T-helper 2 cell treated with Interferon-gamma antibody and Interleukin-4, amounts not matched to agents 100 ng/mL and 5 ng/mL, for 36 hours (primary cell): ENCODE measurements at regions not wholly inside any gene's neighbourhood (a gene's known extent, or its start where the extent isn't known, plus 50 kb on each side); places are given as distances from the start of the nearest gene placed in this dataset.

Source experiments
- intact Hi-C: fragments of 100-400 bp; cut with micrococcal nuclease; formaldehyde crosslinking; loops from one replicate; pipeline ENCODE4 v1.15.1; 2023

DNA sequence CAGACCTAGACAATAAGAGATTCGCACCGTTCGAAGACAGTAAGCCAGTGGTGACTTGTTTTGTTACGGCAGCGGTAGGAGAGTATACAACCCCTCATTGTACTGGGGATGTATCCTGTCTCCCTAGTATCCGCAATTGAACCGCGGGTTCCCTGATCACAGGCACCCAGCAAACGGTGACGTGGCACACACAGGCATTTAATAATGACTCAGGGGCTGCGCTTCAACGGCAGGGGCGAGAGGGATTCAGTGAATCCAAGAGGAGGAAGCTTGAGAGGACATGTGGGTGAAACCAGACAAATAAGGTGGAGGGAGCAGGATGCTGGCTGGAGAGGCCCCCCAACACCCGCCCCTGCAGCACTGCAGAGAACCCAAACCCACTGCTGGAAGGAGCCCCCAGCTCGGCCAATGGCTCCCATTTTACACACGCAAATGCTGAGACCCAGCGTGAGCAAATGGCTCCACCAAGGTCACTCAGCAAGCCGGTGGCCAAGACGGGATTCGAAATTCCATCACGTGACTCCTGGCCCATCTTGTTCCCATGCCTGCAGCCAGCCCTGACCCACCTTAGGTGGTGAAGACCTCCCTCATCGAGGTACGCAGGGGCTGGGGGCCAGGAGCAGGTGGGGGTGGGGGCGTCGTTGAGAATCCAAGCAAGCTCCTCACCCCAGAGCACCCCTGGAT lies 149.9 kb downstream of the SYF2 start:
- intact Hi-C loops = no loop called here

DNA sequence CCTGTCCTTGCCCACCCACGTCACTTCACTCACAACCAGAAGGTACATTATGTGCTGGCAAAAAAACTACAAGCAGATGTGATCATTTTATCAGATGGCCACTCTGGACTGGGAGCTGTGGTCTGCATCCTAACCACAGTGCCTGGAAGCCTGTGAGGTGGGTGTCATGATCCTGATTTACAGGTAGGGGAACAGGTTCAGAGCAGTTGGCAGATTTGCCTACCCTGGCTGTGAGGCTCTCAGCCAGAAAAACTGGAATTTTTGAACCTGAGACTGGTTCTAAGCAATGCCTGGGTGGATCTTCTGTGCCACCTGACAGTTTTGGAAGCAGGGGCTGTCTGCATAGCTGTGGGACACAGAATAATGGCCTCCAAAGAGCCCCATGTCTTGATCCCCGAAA lies 150.8 kb downstream of the SYF2 start:
- intact Hi-C loops = no loop called here

DNA sequence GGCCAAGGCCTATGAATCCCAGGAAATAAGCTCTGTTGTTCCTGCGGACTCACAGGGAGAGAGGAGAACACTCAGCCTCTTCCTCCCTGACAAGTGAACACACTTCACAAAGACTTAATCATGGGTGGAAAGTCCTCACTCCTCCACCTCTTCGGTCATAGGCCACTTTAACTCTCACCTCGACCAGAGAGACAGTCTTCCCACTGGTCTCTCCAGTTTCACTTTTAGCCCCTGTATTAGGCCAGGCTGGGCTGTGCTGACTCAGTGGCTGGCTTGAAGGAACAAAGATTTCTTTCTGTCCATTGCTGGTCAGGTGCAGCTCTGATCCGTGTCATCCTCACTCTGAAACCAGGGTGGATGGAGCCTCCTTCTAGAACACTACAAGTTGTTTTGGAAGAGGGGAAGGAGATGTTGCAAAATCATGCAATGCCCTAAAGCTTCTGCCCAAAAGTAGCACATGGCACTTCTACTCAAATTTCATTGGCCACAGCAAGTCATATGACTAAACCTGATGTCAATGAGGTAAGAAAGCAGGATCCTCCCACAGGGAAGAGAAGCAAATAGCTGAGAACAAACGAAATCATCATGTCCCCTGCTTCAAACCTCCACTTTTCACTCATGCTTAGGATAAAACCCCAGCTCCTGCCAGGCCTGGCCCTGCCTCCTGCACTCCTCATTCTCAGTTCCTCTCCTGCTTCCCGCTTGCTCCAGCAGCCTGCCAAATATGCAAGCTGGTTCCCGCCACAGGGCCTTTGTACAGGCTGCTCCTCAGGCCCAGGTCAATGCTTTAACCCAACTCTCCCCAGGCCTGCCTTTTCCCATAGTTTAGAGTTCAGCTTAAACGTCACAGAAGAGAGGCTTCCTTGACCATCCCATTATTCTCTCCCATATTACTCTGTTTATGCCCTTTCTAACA lies 150.5 kb upstream of the RUNX3 start:
- intact Hi-C loops = no loop called here

DNA sequence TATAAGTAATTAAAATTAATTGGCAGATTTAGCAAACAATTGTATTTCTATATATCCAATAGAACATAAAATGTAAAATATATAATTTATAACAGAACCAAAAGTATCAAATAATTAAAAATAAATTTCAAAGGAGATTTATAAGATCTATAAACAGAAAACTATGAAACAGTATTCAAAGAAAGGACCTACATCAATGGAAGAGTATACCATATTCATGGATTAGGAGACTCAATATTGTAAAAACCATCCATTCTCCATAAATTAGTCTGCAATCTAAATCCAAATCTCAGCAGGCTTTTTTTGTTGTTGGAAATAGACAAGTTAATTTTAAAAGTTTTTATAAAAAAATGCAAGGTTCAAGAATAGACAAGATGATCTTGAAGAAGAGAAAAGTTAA lies 149.0 kb upstream of the RUNX3 start:
- intact Hi-C loops = no loop called here

DNA sequence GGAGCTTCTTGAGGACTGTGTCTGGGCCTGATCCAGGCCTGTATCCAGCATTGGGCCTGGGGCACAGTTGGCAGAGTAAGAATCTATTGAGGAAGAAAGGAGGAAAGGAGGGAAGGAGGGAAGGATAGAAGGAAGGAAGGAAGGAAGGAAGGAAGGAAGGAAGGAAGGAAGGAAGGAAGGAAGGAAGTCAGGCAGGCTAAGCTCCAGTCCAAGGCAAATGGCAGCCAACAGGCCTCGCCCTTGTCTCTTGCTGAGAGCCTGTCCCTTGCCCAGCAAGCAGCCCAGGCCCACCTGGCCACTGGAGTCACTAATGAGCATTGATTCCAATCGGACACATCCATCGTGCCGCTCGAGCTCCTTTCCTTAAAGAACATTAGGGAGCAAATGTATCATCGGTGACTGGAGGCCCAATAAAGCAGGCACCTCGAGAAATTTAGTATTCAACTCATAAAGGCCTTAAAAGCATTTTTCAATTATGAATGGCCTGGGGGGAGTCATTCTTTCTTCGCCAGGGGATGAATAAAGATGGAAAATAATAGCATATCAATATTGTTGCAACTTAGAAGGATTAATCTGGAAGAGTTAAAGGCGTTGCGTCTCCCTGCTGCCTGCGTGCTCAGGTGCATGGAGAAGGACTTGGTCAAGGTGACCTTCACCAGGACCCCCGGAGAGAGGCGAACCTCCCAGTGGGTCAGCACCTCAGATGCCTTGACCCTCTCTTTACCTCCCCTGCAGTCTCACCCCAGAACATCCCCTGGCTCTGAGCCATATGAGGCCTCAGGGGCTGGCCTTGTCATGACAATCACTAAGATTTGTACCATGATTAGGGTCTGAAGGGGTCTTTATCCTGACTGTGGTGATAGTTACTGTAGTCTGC lies 144.5 kb upstream of the RUNX3 start:
- intact Hi-C loops = no loop called here

DNA sequence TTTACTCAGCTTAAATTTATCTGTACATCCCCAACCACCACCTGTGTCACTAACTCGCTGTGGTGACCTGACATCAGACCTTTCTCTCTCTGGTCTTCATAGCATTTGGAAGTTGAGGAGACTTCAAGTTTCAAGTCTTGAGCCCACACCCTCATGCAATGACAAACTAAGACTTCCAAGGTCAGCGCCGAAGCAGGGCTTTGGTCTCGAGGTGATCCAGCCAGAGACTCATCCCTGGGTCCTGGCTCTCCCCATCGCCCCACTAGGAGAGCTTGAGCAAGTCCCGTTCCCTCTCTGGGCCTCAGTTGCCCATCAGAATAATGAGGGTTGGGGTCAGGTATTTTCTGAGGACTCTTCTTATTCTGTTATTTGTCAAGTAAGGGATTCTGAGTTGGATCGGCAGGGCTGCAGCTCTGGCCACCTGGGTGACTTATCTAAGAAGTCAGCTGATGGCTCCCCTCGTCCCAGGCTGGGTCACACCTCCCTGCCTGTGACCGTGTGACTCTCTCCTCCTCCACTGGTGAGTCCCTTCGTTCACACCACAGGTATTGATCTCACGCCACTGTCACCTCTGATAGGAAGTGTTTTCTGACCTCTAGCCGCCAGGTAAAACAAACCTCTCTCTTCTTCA lies 143.7 kb upstream of the RUNX3 start:
- intact Hi-C loops = no loop called here

DNA sequence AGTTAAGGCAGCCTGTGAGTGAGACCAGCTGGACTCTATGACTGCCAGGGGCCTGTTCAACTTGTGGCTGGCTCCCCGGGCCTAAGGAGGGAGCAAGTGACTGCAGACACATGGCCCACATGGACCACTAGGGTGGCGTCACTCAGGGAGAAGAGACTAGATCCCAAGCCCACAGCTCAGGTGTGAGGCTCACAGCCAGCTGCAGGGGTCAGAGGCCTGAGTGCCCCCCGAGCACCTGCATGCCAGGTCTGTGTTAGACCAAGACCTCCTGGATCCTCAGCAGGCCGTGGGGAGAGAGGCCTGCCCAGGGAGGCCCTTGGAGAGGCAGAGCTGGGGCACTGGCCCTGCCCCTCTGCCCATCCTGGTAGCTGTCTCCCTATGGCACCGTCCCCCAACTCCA lies 142.4 kb upstream of the RUNX3 start:
- intact Hi-C loops = no loop called here

DNA sequence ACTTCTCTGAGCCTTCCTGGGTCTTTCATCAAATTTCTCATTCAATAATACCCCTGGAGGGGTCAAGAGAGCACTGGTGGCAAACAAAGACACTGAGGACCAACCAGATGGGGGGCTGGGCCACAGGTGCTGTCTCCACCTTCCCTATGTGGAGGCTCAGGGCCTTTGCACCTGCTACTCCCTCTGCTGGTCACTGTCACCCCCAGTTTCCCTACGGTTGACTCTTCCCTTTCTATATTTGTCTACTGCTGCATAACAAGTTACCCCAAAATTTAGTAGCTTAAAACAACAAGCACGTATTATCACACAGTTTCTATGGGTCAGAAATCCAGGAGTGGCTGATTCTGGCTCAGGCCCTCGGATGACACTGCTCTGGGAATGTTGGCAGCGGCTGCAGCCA lies 138.8 kb upstream of the RUNX3 start:
- intact Hi-C loops = no loop called here

DNA sequence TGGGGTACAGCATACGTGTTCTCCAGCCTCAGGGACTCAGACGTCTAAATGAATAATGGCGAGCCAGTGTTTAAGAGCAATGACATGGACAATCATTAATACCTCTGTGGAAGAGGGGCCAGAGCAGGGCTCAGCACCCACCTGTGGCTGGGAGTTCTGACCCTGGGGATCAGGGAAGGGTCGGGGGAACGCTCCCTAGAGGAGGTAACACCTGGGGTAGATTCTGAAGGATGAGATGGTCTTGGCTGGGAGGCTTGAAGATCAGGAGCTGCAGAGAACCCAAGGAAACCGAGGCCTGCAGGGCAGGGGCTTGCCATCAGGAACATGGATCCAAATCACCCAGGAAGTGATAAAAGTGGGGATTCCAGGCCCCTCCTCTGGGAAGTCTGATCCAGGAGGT lies 138.2 kb upstream of the RUNX3 start:
- intact Hi-C loops = no loop called here

DNA sequence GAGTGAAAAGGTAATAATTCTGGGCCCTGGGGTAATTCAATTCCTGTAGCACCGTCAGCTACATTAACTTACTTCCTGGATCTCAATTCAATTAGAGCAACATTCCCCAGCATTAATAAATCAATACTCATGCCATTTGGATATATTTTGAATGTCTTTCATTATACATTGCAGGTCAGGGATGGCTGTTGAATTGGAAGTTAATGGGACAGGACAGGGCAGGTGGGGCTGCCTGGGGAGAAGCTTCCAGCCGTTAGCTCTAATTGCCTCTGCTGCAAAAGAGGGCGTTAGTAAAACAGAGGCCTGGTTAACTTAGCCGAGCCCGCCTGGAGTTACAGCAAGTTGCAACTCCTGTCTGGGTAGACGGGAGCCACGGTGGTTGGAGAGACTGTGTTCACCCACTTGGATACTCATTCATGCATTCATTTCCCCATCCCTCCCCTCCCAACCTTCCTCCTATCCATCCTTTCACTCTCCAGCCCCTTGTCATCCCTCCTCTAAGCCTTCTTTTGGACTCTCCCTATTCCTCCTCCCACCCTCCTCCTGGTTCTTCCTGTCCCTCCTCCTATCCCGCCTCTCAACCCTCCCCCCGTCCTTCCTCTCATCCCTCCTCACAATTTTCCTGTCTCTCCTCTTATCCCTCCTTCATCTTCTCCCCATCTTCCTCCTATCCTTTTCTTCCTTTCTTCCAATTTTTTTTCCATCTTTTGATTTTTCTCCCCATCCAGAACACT lies 137.6 kb upstream of the RUNX3 start:
- intact Hi-C loops = no loop called here

DNA sequence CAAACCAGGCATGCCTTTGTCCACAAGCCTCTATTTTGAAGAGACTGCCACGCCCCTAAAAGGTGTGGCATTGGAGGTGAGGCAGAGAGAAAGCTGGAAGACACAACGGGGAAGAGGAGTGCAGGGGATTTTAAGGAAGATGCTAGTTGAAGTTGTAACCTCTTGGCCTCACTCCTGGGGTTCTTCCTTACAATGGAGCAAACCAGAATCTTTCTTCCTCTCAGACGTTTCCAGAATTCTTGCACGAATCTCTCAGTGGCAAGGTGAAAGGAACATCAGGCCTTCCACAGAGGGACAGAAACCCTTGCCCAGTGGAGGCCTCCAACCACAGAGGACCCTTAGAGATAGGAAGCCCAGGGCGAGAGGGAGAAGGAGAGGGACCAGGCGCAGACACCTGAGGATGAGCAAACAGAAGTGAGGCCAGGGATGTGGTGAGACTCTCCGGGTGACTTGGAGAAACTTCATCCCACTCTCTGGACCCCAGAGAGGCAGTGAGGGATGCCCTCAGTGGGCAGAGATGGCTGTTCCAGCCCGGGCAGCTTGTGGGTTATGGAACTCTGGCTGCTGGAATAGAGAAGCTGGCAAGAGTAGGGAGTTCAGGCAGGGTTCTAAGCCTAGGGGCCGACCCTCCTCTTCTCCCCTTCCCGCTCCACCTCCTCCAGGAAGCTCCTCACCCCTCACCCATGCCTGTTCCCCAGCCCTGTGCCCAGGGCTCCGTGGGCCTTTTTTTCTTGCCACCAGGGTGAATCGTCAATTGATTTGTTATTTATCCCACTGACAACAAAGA lies 136.8 kb upstream of the RUNX3 start:
- intact Hi-C loops = no loop called here

DNA sequence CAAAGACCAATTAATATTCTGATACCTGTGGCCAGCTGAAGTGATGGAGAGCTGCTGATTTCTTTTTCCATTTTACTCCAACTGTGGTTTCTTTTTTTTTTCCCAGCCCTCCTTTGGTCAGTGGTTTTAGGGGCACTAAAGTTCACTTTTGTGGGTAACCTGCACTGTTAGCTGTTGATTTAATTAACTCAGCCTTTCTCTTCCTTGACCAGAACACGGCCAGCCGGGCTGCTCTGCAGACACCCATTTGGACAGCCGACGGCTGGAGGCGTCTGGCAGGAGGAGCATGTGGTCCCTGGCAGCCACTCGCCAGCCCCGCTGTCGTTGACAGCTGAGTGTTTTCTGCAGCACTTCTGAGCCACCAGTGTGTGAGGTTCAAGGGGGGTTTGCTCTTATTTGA lies 136.2 kb upstream of the RUNX3 start:
- intact Hi-C loops = no loop called here

DNA sequence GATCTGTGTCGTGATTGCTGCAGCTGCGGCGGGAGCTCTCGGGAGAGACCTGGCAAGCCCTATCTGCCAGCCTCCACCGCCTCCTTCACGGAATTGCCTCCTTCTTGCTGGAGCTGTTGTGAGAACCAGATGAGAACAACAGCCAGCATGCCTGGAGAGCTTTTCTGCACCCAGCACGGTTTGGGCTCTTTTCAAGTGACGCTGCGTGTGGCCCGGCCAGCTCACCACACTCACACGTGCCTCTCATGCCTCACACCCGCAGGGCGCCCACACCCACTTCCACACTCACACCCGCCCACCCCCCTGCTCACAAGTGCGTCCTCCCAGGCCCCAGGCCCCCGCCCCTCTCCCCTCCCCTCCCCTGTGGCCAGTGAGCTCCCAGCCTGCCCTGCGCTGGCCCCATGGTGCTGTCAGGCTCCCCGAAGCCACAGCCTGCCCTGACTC lies 135.7 kb upstream of the RUNX3 start:
- intact Hi-C loops = no loop called here

DNA sequence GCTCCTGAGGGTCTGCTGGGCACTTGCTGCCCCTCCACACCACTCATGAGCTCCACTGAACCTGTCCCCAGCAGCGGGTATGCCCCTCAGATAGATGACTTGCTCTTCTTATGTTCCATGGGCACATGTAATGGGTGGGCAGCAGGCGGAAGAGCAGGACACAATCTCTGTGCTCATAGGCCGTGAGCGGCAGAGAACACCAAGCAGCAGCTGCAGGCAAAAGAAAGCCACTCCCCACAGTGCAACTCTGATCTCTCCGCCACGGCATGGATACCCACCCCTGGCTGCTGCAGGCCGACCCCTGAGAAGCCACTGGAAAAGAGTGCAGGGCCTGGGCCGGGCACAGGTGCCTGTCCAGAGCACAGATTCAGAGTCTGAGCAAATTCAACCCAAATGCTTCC lies 135.2 kb upstream of the RUNX3 start:
- intact Hi-C loops = no loop called here

DNA sequence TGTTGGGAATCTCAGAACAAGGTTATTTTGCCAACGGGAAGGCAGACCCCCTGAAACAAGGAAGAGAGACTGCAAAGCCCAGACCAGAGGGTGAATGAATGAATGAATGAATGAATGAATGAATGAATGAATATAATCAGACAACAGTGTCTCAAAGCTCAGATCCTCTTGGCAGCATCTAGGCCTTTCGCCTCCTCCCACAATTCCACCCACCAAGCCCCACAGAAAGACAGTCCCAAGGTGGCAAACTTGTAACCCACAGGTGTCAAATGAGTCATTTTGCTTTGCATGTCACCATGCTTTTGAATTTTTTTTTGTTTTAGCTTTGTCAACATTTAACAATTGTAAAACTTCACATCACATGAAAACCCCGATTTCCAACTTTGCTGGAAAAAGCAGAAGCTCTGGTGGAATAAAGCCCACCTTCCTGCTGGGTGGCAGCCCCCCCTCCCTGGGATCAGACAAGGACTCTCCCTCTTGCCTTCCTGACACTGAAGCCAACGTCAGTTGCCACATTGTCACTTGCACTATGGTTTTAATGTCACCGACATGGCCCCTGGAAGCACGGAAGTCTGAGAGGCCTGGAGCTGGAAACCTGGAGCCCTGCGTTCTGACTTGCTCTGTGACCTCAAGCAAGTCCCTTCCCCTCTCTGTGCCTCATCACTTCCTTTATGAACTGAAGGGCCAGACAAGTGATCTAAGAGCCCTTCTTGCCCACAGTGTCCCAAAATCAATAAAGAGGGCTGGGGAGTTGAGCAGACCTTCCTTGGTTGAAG lies 134.6 kb upstream of the RUNX3 start:
- intact Hi-C loops = no loop called here

DNA sequence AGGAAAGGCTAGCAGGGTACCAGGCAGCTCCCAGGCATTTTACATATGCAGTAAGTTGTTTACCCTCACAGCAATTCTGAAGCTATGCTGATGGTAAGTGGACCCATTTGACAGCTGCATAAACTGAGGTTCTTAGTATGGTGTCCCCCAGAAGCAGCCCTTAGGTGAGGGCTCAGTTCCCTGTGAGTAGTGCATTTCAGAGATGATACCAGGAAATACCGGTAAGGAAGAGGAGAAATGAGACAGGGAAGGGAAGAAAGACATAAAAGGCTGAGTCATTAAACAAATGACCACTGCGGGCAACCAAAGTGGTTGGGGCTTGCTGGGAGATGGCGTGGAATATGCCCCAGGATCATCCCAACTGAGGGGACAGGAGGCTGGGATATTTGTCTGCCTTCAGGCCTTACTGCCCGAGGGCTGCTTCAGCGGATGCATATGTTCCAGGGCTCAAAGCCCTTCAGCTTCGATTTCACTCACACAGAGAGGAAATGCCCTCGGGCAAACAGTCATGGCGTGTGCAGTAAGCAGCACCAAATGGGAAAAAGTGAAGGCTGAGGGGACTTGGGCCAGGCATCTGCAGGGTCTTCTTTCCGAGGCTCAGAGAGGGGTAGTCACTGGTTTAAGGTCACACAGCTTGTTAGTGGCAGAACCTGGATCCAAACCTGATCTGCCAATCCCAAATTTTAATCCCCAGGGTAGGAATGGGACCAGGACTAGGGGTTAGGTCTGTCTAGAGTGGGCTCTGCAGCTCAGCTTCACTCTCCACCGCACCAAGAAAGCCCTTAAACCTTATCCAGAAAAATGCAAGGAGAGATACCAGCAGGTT lies 133.7 kb upstream of the RUNX3 start:
- intact Hi-C loops = no loop called here

DNA sequence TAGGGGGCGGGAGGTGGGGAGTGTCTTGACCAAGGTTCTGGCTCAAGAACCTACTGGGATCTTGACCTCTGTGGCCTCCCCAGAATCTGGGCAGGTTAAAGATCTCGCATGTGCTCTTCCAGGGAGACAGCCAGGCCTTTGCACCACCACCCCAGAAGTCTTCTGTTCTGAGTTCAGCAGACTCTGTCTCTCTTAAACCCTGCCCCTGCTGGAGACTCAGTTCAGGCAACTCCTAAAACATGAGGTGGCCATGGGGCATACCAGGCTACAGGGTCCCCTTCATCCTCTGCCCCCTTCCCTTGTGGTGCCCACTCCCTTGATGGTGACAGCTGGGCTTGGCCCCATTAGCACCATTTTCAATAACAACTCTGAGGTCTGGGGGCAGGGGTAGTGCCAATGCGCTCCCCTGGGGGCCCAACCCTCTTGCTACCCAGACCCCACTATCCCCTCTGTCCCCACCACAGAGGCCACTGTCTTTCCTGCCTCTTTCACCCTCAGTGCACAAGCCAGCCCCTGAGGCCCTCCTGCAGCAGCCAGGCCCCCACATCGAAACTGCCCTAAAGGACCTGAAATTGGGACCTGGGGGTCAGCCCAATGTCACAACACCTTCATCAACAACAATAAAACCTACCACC lies 132.7 kb upstream of the RUNX3 start:
- intact Hi-C loops = no loop called here
